Suprapubic skin (tissue), 4 donors: ENCODE measurements at regions not wholly inside any gene's neighbourhood (a gene's known extent, or its start where the extent isn't known, plus 50 kb on each side); places are given as distances from the start of the nearest gene placed in this dataset.
A peak's percentile ranks its signal among the peaks of the same experiment; 100 is the strongest.

Experiments
- DNase-seq, 2 donors: peaks; one replicate each; pipeline ENCODE4 v3.0.0-alpha.2; 2019; ENCODE audit warnings: low spot score in 2 of 2
- H3K27ac ChIP-seq: fragments of 200-600 bp; sonication (generic); one replicate; pipeline ENCODE4 v1.5.1; 2019
- H3K27me3 ChIP-seq: fragments of 200-600 bp; sonication (generic); one replicate; pipeline ENCODE4 v1.5.1; 2019
- H3K36me3 ChIP-seq: fragments of 200-600 bp; sonication (generic); one replicate; pipeline ENCODE4 v1.5.1; 2019
- H3K4me1 ChIP-seq: fragments of 200-600 bp; sonication (generic); one replicate; pipeline ENCODE4 v1.5.1; 2019
- H3K4me3 ChIP-seq: fragments of 200-600 bp; sonication (generic); one replicate; pipeline ENCODE4 v1.5.1; 2019; ENCODE audit warnings: mild to moderate bottlenecking
- H3K9me3 ChIP-seq: fragments of 200-600 bp; sonication (generic); one replicate; pipeline ENCODE4 v1.5.1; 2019
- EP300 ChIP-seq: sonication (generic); formaldehyde crosslinking; IDR thresholded peaks from one replicate; pipeline ENCODE4 v1.6.1; 2017; ENCODE audit warnings: antibody characterized with exemption
- POLR2A ChIP-seq, 2 donors: fragments of 450-650 bp; IDR thresholded peaks; one replicate each; pipeline ENCODE4 v1.6.1; 2017; ENCODE audit warnings: antibody characterized with exemption in 2 of 2, mild to moderate bottlenecking in 2 of 2, moderate library complexity in 2 of 2
- POLR2AphosphoS5 ChIP-seq, 3 donors: sonication (generic); formaldehyde crosslinking; IDR thresholded peaks; one replicate each; pipeline ENCODE4 v1.6.1; 2017; ENCODE audit warnings: antibody characterized with exemption in 3 of 3
- WGBS: methylation state at CpG from one replicate; pipeline ENCODE4 v1.1.5; 2018; 5-methylcytosine and 5-hydroxymethylcytosine counted together
- TF ChIP-seq, protein P1 (sequence below), 2 donors: fragments of 200-600 bp in 1 of 2; fragments of 450-650 bp in 1 of 2; sonication (generic) in 1 of 2; IDR thresholded peaks; one replicate each; pipeline ENCODE4 v1.5.1; 2016 to 2019; ENCODE audit warnings: antibody characterized with exemption in 2 of 2, mild to moderate bottlenecking in 1 of 2, moderate library complexity in 1 of 2

DNA sequence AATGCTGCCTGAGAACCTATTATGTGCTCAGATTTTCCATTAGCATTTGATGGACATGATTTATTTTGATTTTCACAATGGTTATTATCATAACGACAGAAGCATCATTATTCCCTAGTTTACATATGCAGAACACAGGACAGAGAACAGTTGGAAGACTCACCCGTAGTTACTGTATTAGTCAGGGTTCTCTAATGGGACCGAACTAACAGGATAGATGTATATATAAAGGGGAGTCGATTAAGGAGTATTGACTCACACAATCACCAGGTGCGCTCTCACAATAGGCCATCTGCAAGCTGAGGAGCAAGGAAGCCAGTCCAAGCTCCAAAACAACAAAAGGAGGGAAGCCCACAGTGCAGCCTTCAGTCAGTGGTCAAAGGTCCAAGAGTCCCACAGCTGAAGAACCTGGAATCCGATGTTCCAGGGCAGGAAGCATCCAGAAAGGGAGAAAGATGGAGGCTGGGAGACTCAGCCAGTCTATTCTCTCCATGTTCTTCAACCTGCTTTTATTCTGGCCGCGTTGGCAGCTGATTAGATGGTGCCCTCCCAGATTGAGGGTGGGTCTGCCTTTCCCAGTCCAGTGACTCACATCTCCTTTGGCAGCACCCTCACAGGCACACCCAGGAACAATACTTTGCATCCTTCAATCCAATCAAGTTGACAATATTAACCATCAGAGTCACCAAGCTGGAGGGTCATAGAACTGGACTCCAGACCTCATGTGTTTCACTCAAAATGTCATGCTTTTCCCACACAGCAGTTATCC lies 92.7 kb upstream of the XYLT1 start:
- no peak for TF ChIP-seq POLR2AphosphoS5 (IDR thresholded peaks at IDR 0.05)
- no peak for TF ChIP-seq EP300
- no peak for TF ChIP-seq POLR2A (IDR thresholded peaks at IDR 0.05)
- TF ChIP-seq, protein P1, sequence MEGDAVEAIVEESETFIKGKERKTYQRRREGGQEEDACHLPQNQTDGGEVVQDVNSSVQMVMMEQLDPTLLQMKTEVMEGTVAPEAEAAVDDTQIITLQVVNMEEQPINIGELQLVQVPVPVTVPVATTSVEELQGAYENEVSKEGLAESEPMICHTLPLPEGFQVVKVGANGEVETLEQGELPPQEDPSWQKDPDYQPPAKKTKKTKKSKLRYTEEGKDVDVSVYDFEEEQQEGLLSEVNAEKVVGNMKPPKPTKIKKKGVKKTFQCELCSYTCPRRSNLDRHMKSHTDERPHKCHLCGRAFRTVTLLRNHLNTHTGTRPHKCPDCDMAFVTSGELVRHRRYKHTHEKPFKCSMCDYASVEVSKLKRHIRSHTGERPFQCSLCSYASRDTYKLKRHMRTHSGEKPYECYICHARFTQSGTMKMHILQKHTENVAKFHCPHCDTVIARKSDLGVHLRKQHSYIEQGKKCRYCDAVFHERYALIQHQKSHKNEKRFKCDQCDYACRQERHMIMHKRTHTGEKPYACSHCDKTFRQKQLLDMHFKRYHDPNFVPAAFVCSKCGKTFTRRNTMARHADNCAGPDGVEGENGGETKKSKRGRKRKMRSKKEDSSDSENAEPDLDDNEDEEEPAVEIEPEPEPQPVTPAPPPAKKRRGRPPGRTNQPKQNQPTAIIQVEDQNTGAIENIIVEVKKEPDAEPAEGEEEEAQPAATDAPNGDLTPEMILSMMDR (IDR thresholded peaks at IDR 0.05) = no peak
- no peak overlapping the region for H3K4me3 ChIP-seq
- no peaks in the 10 kb centered on the region for H3K27me3 ChIP-seq
- H3K4me1 ChIP-seq = peaks cover 28% of the 10 kb centered on the region
- H3K36me3 ChIP-seq = no peaks in the 10 kb centered on the region
- peak overlapping the region; percentile 24 for H3K27ac ChIP-seq
- DNase-seq = no peak
- no peaks in the 10 kb centered on the region for H3K9me3 ChIP-seq
- 62% methylated on average over 8 of the region's 8 CpGs for WGBS

DNA sequence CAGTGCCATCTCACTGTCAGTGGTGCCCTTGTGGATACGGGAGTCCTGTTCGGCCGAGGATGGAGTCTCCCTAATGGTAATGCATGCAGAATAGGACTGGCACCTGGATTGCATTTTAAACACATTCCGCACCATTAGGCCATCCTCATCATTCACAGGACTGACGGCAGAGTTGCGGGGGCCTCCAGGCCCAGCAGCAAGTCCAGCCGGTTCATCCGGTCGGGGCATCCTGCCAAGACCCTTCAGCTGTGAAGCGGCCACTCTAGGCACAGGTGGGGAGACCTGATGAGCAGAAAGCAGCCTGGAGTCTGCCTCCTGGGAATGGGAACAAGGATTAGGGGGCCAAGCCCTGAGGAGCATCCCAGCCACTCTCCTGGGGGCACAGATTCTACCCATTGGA lies 90.3 kb upstream of the XYLT1 start:
- Histone ChIP-seq H3K4me1 (peaks cover 10% of the 10 kb centered on the region), H3K4me3 (no peak overlapping the region), H3K27me3 (no peaks in the 10 kb centered on the region), H3K9me3 (no peaks in the 10 kb centered on the region), H3K27ac (no peak overlapping the region), H3K36me3 (no peaks in the 10 kb centered on the region)
- WGBS = 70% methylated on average over 10 of the region's 10 CpGs
- no peak for DNase-seq
- TF ChIP-seq, protein P1 (IDR thresholded peaks at IDR 0.05) = no peak
- TF ChIP-seq POLR2A (IDR thresholded peaks at IDR 0.05) (no peak), POLR2AphosphoS5 (IDR thresholded peaks at IDR 0.05) (no peak), EP300 (no peak)

DNA sequence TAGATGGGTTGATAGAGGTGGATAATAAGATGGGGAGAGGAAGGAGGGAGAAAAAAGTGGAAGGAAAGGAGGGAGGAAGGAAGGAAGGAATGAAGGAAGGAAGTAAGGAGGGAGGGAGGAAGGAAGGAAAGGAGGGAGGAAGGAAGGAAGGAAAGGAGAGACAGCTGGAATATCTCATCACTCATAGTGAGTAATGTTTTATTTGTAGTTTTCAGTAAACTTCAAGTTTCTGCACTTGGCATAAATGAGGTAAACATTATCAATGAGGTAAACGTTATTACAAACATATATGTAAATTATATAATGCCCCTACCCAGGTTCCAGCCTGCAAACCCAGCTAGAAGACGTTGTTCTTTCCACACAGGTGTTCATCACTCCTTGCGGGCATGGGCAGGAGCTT lies 89.8 kb upstream of the XYLT1 start:
- DNase-seq = peak in 1 of 2 donors; percentile 41
- H3K4me3 ChIP-seq = no peak overlapping the region
- 56% methylated on average over 3 of the region's 3 CpGs for WGBS
- no peaks in the 10 kb centered on the region for H3K9me3 ChIP-seq
- no peak overlapping the region for H3K27ac ChIP-seq
- H3K4me1 ChIP-seq = peaks cover 10% of the 10 kb centered on the region
- no peaks in the 10 kb centered on the region for H3K36me3 ChIP-seq
- no peak for TF ChIP-seq POLR2AphosphoS5 (IDR thresholded peaks at IDR 0.05)
- TF ChIP-seq POLR2A (IDR thresholded peaks at IDR 0.05) = no peak
- no peak for TF ChIP-seq EP300
- TF ChIP-seq, protein P1 (IDR thresholded peaks at IDR 0.05) = no peak
- no peaks in the 10 kb centered on the region for H3K27me3 ChIP-seq

DNA sequence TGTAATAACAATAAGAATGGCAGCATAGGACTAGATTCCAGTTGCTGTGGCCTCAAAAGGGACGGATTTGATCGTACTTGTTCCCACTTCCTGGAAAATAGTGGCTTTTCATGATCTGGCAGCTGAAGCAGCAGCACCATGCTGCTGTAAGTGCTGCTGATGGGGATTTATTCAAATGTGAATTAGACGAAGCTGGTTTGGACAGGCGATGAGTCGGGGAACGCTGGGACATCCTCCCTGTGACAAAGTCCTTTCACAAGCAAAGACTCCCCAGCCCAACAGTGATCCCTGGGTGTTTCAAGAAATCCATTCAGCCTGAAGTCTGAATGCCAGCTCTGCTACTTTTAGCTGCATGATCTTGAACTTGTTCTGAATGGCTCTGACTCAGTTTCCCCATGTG lies 88.6 kb upstream of the XYLT1 start:
- no peaks in the 10 kb centered on the region for H3K36me3 ChIP-seq
- 62% methylated on average over 6 of the region's 6 CpGs for WGBS

DNA sequence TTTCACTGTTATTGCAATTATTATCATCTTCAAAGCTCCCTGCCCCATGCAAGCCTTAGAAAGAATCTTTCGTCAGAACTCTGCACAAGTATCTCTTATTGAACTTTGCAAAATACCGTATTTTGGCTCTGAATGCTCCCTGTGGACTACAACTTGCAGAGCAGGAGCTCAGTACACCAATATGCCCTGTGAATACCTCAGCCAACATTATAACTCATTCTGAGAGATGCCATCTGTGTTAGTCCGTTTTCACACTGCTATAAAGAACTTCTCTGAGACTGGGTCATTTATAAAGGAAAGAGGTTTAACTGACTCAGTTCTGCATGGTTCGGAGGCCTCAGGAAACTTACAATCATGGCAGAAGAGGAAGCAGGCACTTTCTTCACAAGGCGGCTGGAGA lies 87.2 kb upstream of the XYLT1 start:
- 67% methylated on average over 5 of the region's 5 CpGs for WGBS
- no peak for DNase-seq
- no peaks in the 10 kb centered on the region for H3K4me1 ChIP-seq
- TF ChIP-seq EP300 (no peak), POLR2AphosphoS5 (IDR thresholded peaks at IDR 0.05) (no peak), POLR2A (IDR thresholded peaks at IDR 0.05) (no peak)
- TF ChIP-seq, protein P1 (IDR thresholded peaks at IDR 0.05) = no peak
- H3K27me3 ChIP-seq = no peaks in the 10 kb centered on the region
- no peaks in the 10 kb centered on the region for H3K36me3 ChIP-seq
- no peak overlapping the region for H3K27ac ChIP-seq
- no peaks in the 10 kb centered on the region for H3K9me3 ChIP-seq
- no peak overlapping the region for H3K4me3 ChIP-seq

More for the DNA sequence above, 88.6 kb upstream of the XYLT1 start:
- Histone ChIP-seq H3K27ac (no peak overlapping the region), H3K4me1 (peaks cover 2% of the 10 kb centered on the region), H3K27me3 (no peaks in the 10 kb centered on the region), H3K4me3 (no peak overlapping the region), H3K9me3 (no peaks in the 10 kb centered on the region)
- peak in 1 of 2 donors; percentile 15 for DNase-seq
- TF ChIP-seq POLR2AphosphoS5 (IDR thresholded peaks at IDR 0.05) (no peak), POLR2A (IDR thresholded peaks at IDR 0.05) (no peak), EP300 (no peak)
- TF ChIP-seq, protein P1 (IDR thresholded peaks at IDR 0.05) = no peak
